ENCODE measurements at regions not wholly inside any gene's neighbourhood (a gene's known extent, or its start where the extent isn't known, plus 50 kb on each side); places are given as distances from the start of the nearest gene placed in this dataset.
"Not testable (repeated sequence)": the region's sequence is repeated elsewhere in the genome, so short reads cannot be mapped to it uniquely, and the experiment has no call there.

DNA sequence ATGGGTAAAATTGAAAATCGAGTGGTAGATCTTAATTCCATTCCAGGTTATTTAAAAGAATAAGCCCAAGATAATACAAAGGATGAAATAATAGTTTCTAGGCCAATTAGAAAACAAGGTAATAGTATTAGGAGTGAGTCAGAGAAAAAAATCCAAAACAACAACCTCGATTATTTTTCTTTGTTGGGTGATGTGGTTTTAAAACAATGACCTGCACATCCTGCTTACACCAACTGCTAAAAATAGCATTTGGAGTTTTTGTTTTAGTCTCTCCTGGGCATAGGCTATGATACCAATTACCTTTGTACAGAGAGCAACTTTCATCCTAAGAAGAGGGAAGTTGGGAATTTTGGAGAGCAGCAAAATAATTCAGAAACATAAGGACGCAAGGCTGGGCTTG, 101.7 kb upstream of the MYO10 start:
- DNase-seq, result no peak

GRCh38 chr5:17039170-17039569, 103.1 kb upstream of the MYO10 start:
- no peak for DNase-seq

GRCh38 chr5:17042041-17042440, 106.0 kb upstream of the MYO10 start:
- DNase-seq, result no peak

GRCh38 chr5:17046320-17046719, 110.2 kb upstream of the MYO10 start:
- DNase-seq, result no peak

GRCh38 chr5:17050236-17050635, 114.1 kb upstream of the MYO10 start:
- no peak for DNase-seq

- DNase-seq, result no peak
Observed at GRCh38 chr5:17054911-17055310, 118.8 kb upstream of the MYO10 start.

DNA sequence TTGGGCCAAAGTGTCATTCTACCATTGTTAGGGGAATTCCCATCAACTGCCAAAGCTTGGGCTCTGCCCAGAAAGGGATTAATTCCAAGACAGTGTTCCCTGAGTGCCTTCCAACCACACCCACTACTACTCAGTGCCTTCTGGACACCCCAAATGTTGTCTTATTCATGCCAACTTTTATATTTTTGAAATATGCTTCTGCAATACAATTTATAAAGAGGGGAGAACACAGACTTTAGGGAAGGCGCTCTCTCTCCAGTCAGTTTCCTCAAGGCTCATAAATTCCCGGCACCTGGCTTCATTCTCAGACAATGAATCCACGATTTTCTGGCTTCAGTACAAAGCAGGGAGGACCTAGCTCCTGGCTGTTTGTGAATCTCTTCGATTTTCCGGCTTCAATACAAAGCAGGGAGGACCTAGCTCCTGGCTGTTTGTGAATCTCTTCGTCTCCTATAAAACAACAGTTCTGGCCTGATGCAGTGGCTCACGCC, 120.1 kb upstream of the MYO10 start:
- no peak for DNase-seq

DNA sequence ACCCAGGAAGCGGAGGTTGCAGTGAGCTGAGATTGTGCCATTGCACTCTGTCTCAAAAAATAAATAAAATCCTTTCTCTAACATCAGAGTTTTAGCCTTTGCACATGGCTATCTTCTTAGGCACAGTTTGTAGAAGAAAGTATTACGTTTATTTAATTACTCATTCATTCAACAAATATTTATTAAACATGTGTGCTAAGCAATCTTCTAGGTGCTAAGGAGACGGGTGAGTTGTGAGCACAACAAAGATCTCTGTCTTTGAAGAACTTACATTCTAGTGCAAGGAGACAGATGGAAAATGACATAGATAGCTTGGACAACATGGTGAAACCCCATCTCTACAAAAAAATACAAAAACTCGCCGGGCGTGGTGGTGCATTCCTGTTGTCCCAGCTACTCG, 122.3 kb upstream of the MYO10 start:
- no peak for DNase-seq

GRCh38 chr5:17061973-17062470, 125.9 kb upstream of the MYO10 start:
- no peak for DNase-seq

DNA sequence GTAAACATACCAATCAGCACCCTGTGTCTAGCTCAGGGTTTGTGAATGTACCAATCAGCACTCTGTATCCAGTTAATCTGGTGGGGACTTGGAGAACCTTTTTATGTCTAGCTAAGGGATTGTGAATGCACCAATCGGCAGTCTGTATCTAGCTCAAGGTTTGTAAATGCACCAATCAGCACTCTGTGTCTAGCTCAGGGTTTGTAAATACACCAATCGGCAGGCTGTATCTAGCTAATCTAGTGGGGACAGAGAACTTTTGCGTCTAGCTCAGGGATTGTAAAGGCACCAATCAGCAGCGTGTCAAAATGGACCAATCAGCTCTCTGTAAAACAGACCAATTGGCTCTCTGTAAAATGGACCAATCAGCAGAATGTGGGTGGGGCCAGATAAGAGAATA, 126.7 kb upstream of the MYO10 start:
- DNase-seq, result not testable (repeated sequence)

DNA sequence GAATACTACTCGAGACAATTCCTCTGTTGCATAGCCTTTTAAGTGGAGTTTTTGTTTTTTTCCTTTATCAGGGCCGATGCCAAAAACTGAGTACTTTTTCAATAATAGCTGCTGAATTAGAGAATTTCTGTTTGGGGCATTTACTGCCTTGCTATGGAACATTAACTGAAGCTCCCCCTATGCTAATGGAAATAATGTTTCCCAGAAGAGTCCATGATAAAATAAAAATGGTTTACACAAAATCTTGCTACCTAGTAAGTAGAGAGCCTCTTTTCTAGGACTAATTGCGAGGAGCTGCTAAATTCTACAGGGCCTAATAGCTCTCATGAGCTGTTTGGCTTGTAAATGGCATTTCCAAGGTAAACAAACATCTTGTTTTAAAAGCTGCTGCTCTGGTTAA, 128.2 kb upstream of the MYO10 start:
- no peak for DNase-seq

DNA sequence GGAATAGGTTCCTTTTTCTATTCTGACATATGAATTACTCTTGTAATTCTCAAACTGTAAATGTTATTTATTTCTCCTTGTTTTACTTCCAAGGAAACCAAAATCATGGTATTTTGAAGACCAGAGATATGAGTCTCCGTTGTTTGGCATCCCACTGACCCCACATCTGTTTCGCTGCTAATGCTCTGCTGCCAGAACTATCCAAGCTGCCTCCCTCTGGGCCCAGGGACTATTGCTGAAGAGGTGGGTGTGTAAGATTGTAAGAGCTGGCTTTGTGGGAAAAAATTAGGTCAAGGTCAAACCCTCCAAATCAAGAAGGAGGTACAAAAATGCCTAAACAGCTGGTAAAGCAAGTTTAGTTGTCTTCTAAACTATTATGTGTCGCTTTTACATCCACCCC, 129.4 kb upstream of the MYO10 start:
- DNase-seq, result no peak

GRCh38 chr5:17066026-17066425, 129.9 kb upstream of the MYO10 start:
- not testable (repeated sequence) for DNase-seq

DNA sequence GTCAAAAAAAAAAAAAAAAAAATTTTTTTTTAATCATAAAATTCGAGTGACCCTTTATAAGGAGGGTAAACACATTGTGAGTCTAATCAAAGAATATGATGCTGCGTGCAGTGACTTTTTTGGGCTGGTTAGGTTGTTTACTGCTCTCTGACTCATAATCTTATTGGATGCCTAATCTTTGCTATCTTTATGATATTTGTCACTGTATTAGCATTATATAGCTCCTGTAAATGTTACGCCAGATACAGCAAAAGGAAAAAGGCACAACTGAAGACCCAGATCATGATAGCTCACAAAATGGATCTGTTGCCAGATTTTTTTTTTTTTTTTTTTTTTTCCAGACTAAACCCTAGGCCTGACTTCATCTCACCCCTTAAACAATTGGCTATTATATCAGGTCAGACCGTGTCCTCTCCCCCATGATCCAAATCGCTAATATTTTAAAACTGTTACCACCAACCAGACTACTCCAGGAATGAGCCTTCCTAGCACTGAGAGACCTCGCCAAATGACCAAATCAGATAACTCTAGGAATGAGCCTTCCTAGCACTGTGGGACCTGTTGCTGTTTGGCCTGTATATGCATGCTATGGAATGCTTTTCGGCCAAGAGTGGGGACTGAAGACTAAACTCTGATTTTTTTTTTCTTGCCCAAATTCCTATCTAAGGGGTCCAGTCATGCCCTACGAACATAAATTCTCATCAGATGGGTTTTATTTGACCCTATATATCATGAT, 131.7 kb upstream of the MYO10 start:
- no peak for DNase-seq

- no peak for DNase-seq
Observed at GRCh38 chr5:17069995-17070511, 134.0 kb upstream of the MYO10 start.

- DNase-seq, result no peak
Observed at GRCh38 chr5:17070647-17071046, 134.6 kb upstream of the MYO10 start.

GRCh38 chr5:17075236-17075635, 139.1 kb upstream of the MYO10 start:
- no peak for DNase-seq

DNA sequence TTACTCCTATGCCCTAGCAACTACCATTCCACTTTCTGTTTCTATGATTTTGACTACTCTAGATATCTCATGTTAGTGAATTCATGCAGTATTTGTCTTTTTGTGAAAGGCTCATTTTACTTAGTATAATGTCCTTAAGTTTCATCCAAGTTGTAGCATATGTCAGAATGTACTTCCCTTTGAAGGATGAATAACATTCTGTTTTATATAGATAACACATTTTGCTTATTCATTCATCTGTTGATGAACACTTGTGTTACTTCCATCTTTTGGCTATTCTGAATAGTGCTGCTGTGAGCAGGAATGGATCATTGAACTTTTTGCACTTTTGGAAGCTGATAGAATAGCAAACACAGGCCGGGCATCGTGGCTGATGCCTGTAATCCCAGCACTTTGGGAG, 140.2 kb upstream of the MYO10 start:
- DNase-seq, result no peak

DNA sequence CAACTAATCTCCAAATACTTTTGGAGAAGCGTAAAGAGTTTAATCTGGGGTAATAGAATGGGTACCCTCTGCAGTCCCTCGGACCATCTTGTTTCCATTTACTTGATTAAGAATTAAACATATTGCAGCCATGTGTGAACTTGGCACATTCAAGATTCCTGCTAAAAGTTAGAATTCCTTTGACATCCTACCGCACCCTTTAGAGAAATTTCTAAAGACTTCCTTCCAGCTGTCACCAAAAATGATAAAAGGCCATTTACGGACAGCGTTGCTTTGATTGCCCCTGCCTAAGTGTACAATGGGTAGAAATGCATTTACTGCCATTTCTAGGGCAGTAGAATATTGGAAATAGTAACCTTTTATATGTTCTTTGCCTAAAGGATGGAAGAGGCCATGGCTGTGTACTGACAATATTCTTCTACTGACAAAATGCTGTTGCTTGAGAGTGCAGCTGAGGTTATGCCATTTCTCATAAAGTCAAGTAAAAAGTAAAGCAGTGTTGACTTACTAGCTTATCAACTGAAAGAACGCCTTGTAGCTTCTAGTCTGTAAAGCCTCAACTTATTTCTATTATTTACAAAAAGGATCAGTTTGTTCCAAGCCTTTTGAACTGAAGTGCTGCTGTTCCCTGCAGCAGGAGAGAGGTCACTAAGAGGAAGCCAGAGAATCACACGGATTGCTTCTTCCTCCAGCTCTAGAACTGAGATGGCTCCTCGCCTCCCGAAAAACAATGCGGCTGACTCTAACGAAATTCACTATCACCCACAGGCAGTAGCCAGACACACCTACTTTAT, 139.8 kb upstream of the BASP1 start:
- DNase-seq, result no peak

GRCh38 chr5:17079562-17079961, 137.9 kb upstream of the BASP1 start:
- DNase-seq, result no peak

- no peak for DNase-seq
Observed at GRCh38 chr5:17080361-17080760, 137.1 kb upstream of the BASP1 start.

GRCh38 chr5:17081142-17081541, 136.3 kb upstream of the BASP1 start:
- DNase-seq, result no peak

GRCh38 chr5:17083276-17083675, 134.2 kb upstream of the BASP1 start:
- DNase-seq, result not testable (repeated sequence)

- DNase-seq, result no peak
Observed at GRCh38 chr5:17087035-17087434, 130.4 kb upstream of the BASP1 start.
